ENCODE measurements at regions not wholly inside any gene's neighbourhood (a gene's known extent, or its start where the extent isn't known, plus 50 kb on each side); places are given as distances from the start of the nearest gene placed in this dataset.
A peak's percentile ranks its signal among the peaks of the same experiment; 100 is the strongest.

GRCh38 chr7:130872341-130872740 lies 138.3 kb upstream of the KLF14 start:
- H3K79me2 ChIP-seq (ENCODE audit: insufficient read depth, low read length) = peaks cover 37% of the 10 kb centered on the region
- H3K4me1 ChIP-seq (ENCODE audit: control insufficient read depth in 1 of 2, insufficient read depth in 2 of 2, low read length in 2 of 2) = peaks cover 55 to 94% of the 10 kb centered on the region in 2 experiments
- no peak overlapping the region for H3K9ac ChIP-seq (ENCODE audit: low read length)
- H3K27ac ChIP-seq (ENCODE audit: low read depth, low read length) = peak overlapping the region; percentile 100
- BruUV-seq (replicated peaks) = no TSS peak
- H3K9me3 ChIP-seq (ENCODE audit: control insufficient read depth in 1 of 2, insufficient read depth in 1 of 2, low read depth in 1 of 2, low read length in 2 of 2) = no peaks in the 10 kb centered on the region
- TF ChIP-seq SP1 (IDR thresholded peaks at IDR 0.05; ENCODE audit: low read depth) (no peak), POLR2A (IDR thresholded peaks at IDR 0.05; ENCODE audit: borderline replicate concordance, extremely low read depth, insufficient read depth, insufficient read length) (no peak), CEBPB (IDR thresholded peaks at IDR 0.05; ENCODE audit: low read depth) (no peak), TCF7L2 (IDR thresholded peaks at IDR 0.05; ENCODE audit: borderline replicate concordance, extremely low read depth, insufficient read depth, insufficient read length) (no peak), ZNF274 (IDR thresholded peaks at IDR 0.05; ENCODE audit: low read depth, low read length) (no peak), CBX3 (IDR thresholded peaks at IDR 0.05; ENCODE audit: low read depth) (no peak), MAX (IDR thresholded peaks at IDR 0.05) (no peak), YY1 (IDR thresholded peaks at IDR 0.05; ENCODE audit: extremely low read depth, insufficient replicate concordance, low read depth, low read length) (no peak), FOSL1 (IDR thresholded peaks at IDR 0.05; ENCODE audit: low read depth) (no peak), ZFX (IDR thresholded peaks at IDR 0.05) (no peak; the same call in 1 of the 2 replicates), EZH2 (IDR thresholded peaks at IDR 0.05) (no peak), EZH2phosphoT487 (IDR thresholded peaks at IDR 0.05; ENCODE audit: borderline replicate concordance) (no peak), EGR1 (IDR thresholded peaks at IDR 0.05; ENCODE audit: low read depth) (no peak), POLR2AphosphoS5 (IDR thresholded peaks at IDR 0.05; ENCODE audit: low read depth, low read length) (no peak), ATF3 (IDR thresholded peaks at IDR 0.05) (no peak), ZBTB33 (IDR thresholded peaks at IDR 0.05; ENCODE audit: extremely low read depth, insufficient replicate concordance, low read length) (no peak), RAD21 (IDR thresholded peaks at IDR 0.05; ENCODE audit: low read depth) (no peak), SIN3A (IDR thresholded peaks at IDR 0.05; ENCODE audit: low read depth) (no peak), SRF (IDR thresholded peaks at IDR 0.05; ENCODE audit: low read depth) (no peak), JUND (IDR thresholded peaks at IDR 0.05) (no peak)
- peak; percentile 7; the same call in 1 of the 2 replicates for ATAC-seq
- no peak overlapping the region for H3K4me2 ChIP-seq (ENCODE audit: low read length)
- intact Hi-C loops (cut with micrococcal nuclease) = no loop called here
- H3K9me2 ChIP-seq (ENCODE audit: insufficient read depth) = no peaks in the 10 kb centered on the region
- CTCF ChIA-PET = interaction anchor here (0.6 to 1.3 kb wide), 2 partner anchors 27 to 301 kb away, joined by 3 read pairs; no protein-coding TSS in a partner anchor
- peaks cover 2 to 56% of the 10 kb centered on the region in 2 experiments; a peak in 3 of 4 replicates for H3K36me3 ChIP-seq (ENCODE audit: control insufficient read depth in 1 of 2, insufficient read depth in 2 of 2, low read length in 2 of 2)
- no peaks in the 10 kb centered on the region for H4K20me1 ChIP-seq (ENCODE audit: insufficient read depth)
- no peak overlapping the region for H3K4me3 ChIP-seq (replicated peaks in 1 of 2; ENCODE audit: low read depth in 1 of 2, low read length in 2 of 2)
- POLR2A ChIA-PET = no interaction called here
- H3K27me3 ChIP-seq (ENCODE audit: insufficient read depth, low read length) = no peaks in the 10 kb centered on the region
- no peak overlapping the region for H2AFZ ChIP-seq (ENCODE audit: low read depth, low read length, poor library complexity, severe bottlenecking)
- RAD21 ChIA-PET (ENCODE audit: low non-redundant PET in 1 of 2, low total read pairs in 2 of 2, uncharacterized antibody in 2 of 2, unreplicated experiment in 2 of 2) = no interaction called here
- no peak for DNase-seq (ENCODE audit: low read depth, low spot score)
